Transverse colon (tissue), 4 donors: ENCODE measurements at regions not wholly inside any gene's neighbourhood (a gene's known extent, or its start where the extent isn't known, plus 50 kb on each side); places are given as distances from the start of the nearest gene placed in this dataset.

ENCODE experiments used
- DNase-seq: peaks from one replicate; pipeline ENCODE4 v3.0.0-alpha.2; 2019
- H3K27ac ChIP-seq, 4 donors: fragments of 200-600 bp; sonication (generic); 2 replicates each; pipeline ENCODE4 v1.5.1; 2016 to 2018; ENCODE audit warnings: inconsistent platforms in 4 of 4
- H3K27me3 ChIP-seq: fragments of 200-600 bp; sonication (generic); 2 replicates; pipeline ENCODE4 v1.5.1; 2017; ENCODE audit warnings: inconsistent platforms
- H3K36me3 ChIP-seq, 4 donors: fragments of 200-600 bp; sonication (generic); 2 replicates each; pipeline ENCODE4 v1.5.1; 2017 to 2019; ENCODE audit warnings: inconsistent platforms in 4 of 4
- H3K4me1 ChIP-seq, 4 donors: fragments of 200-600 bp; sonication (generic); 2 replicates each; pipeline ENCODE4 v1.5.1; 2017 to 2020; ENCODE audit warnings: inconsistent platforms in 4 of 4
- H3K4me3 ChIP-seq, 4 donors: fragments of 200-600 bp; sonication (generic); 1 replicate in 1 of 4; 2 replicates in 3 of 4; pipeline versions ENCODE4 v1.5.1 to v1.6.1; 2017 to 2019; ENCODE audit warnings: inconsistent platforms in 4 of 4
- H3K9me3 ChIP-seq, 2 donors: fragments of 200-600 bp; sonication (generic); 2 replicates each; pipeline ENCODE4 v1.5.1; 2017 to 2019; ENCODE audit warnings: inconsistent platforms in 2 of 2
- EP300 ChIP-seq: sonication (generic); formaldehyde crosslinking; IDR thresholded peaks from one replicate; pipeline ENCODE4 v1.6.1; 2017; ENCODE audit warnings: antibody characterized with exemption, low read depth
- POLR2A ChIP-seq: fragments of 450-650 bp; IDR thresholded peaks from one replicate; pipeline ENCODE4 v1.6.1; 2016; ENCODE audit warnings: antibody characterized with exemption, mild to moderate bottlenecking, moderate library complexity
- POLR2AphosphoS5 ChIP-seq, 3 donors: sonication (generic); formaldehyde crosslinking; IDR thresholded peaks; one replicate each; pipeline ENCODE4 v1.6.1; 2016; ENCODE audit warnings: antibody characterized with exemption in 3 of 3
- WGBS, 2 donors: methylation state at CpG; one replicate each; pipeline ENCODE4 v1.1.5; 2018; ENCODE audit warnings: low coverage in 1 of 2; 5-methylcytosine and 5-hydroxymethylcytosine counted together
- in situ Hi-C, 4 donors: fragments of 200-750 bp; cut with MboI; loops; one replicate each; pipeline versions ENCODE4 v1.15.0 to v1.15.1; 2017; ENCODE audit warnings: low sequenced_read_pairs in 3 of 4, low pct_ligation_motif_present in 1 of 4, low pct_unique_long_range_greater_than_20kb in 1 of 4
- intact Hi-C: fragments of 100-400 bp; cut with DNase I; formaldehyde crosslinking; loops from one replicate; pipeline ENCODE4 v1.15.1; 2023; ENCODE audit warnings: low total_unique reads
- TF ChIP-seq, protein P1 (sequence below), 5 experiments: fragments of 200-600 bp in 3 of 5; fragments of 450-650 bp in 2 of 5; sonication (generic) in 3 of 5; IDR thresholded peaks; 1 replicate in 2 of 5; 2 replicates in 3 of 5; pipeline ENCODE4 v1.5.1; 2016 to 2017; ENCODE audit warnings: antibody characterized with exemption in 5 of 5, inconsistent platforms in 3 of 5, mild to moderate bottlenecking in 2 of 5, moderate library complexity in 1 of 5

DNA sequence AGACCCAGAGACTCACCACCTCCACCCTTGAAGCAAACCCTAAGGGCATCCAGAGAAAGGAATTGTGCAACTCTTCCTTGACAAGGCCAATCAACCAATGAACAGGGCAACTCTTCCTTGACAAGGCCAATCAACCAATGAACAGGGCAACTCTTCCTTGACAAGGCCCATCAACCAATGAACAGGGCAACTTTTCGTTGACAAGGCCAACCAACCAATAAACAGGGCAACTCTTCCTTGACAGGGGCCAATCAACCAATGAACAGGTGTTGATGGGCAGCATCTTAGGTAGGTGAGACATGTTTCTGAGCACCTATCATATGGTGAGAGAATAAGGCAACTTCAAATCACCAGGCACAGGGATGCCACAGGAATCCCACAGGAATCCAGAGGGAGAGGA is 181.5 kb upstream of the RNF32 start:
- Histone ChIP-seq H3K4me3 (no peak overlapping the region), H3K4me1 (peaks cover 0 to 6% (median 0%) of the 10 kb centered on the region in 4 donors), H3K27ac (no peak overlapping the region), H3K36me3 (no peaks in the 10 kb centered on the region), H3K27me3 (no peaks in the 10 kb centered on the region), H3K9me3 (no peaks in the 10 kb centered on the region)
- no peak for DNase-seq
- WGBS, 2 donors, result 74 to 100% methylated on average over 1 of the region's 1 CpG
- TF ChIP-seq POLR2AphosphoS5 (IDR thresholded peaks at IDR 0.05), result no peak
- TF ChIP-seq EP300, result no peak
- TF ChIP-seq POLR2A, result no peak
- TF ChIP-seq, protein P1, sequence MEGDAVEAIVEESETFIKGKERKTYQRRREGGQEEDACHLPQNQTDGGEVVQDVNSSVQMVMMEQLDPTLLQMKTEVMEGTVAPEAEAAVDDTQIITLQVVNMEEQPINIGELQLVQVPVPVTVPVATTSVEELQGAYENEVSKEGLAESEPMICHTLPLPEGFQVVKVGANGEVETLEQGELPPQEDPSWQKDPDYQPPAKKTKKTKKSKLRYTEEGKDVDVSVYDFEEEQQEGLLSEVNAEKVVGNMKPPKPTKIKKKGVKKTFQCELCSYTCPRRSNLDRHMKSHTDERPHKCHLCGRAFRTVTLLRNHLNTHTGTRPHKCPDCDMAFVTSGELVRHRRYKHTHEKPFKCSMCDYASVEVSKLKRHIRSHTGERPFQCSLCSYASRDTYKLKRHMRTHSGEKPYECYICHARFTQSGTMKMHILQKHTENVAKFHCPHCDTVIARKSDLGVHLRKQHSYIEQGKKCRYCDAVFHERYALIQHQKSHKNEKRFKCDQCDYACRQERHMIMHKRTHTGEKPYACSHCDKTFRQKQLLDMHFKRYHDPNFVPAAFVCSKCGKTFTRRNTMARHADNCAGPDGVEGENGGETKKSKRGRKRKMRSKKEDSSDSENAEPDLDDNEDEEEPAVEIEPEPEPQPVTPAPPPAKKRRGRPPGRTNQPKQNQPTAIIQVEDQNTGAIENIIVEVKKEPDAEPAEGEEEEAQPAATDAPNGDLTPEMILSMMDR (IDR thresholded peaks at IDR 0.05), result no peak
- intact Hi-C loops, result no loop called here
- in situ Hi-C loops, result loop anchor here in 1 of 4 donors (25.0 kb wide), 1 partner anchor 647 kb away; the partner anchor contains the start of gene SHH

DNA sequence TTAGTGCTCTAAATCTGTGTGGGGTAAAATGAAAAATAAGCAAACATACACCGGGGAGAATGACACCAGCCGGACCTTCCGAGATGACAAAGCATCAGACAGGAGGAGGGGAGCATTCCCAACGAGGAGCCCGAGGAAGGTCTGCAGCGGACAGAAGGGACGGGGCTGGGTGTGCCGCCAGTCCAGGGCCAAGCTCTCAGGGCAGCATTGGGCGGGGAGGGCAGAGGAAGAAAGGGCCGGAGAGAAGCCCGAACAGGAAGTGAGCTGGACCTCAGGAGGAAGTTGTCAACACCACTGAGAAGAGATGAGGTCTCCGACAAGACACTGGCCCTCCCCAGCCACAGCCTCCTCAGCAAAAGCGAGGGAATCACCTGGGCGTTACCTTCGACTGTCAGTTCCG is 182.6 kb upstream of the RNF32 start:
- H3K9me3 ChIP-seq, result no peaks in the 10 kb centered on the region
- WGBS, 2 donors, result 88 to 90% methylated on average over 8 to 16 of the region's 16 CpGs
- intact Hi-C loops (no loop called here), in situ Hi-C loops (loop anchor here in 1 of 4 donors (25.0 kb wide), 1 partner anchor 646 kb away; the partner anchor contains the start of gene SHH)
- H3K4me3 ChIP-seq, result no peak overlapping the region
- H3K27ac ChIP-seq, result no peak overlapping the region
- no peak for DNase-seq
- H3K27me3 ChIP-seq, result no peaks in the 10 kb centered on the region
- H3K4me1 ChIP-seq, result peaks cover 0 to 6% (median 0%) of the 10 kb centered on the region in 4 donors
- H3K36me3 ChIP-seq, result no peaks in the 10 kb centered on the region
- TF ChIP-seq, protein P1 (IDR thresholded peaks at IDR 0.05), result no peak
- TF ChIP-seq POLR2AphosphoS5 (IDR thresholded peaks at IDR 0.05), result no peak
- TF ChIP-seq EP300, result no peak
- no peak for TF ChIP-seq POLR2A

DNA sequence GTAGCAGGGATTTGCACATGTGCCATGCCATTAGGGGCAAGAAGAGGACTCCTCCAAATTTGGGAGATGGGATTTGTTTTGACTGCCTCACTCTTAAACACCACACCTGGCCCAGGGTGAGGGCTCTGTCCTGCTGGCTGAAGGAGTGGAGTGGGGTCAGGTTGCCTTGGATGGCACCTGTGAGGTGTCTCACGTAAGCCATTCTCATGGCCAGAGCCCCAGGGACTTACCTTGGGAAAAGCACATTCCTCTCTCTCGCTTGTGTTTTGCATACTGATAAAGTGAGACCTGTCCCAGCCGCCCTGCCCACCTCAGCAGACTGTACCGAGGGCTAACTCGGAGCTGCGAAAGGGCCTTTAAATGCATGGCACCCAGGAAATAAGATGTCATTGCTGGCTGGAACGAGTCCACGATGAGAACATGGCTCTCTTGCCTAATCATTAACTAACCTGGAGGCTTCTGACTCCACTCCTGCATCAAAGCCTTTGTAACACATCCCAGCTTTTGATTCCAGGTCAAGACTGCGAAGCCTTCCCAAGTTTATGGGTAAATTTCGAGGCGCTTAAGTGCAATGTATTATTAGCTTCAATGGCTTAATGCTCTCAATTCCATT is 184.0 kb upstream of the RNF32 start:
- intact Hi-C loops, result no loop called here
- H3K36me3 ChIP-seq, result no peaks in the 10 kb centered on the region
- TF ChIP-seq POLR2AphosphoS5 (IDR thresholded peaks at IDR 0.05) (no peak), POLR2A (no peak), EP300 (no peak)
- TF ChIP-seq, protein P1 (IDR thresholded peaks at IDR 0.05), result no peak
- no peak overlapping the region for H3K4me3 ChIP-seq
- in situ Hi-C loops, result loop anchor here in 1 of 4 donors (25.0 kb wide), 1 partner anchor 644 kb away; the partner anchor contains the start of gene SHH
- DNase-seq, result peak; percentile 21
- H3K4me1 ChIP-seq, result peaks cover 0 to 6% (median 0%) of the 10 kb centered on the region in 4 donors
- 60 to 80% methylated on average over 2 to 11 of the region's 11 CpGs for WGBS, 2 donors
- no peak overlapping the region for H3K27ac ChIP-seq
- H3K27me3 ChIP-seq, result no peaks in the 10 kb centered on the region
- H3K9me3 ChIP-seq, result no peaks in the 10 kb centered on the region

DNA sequence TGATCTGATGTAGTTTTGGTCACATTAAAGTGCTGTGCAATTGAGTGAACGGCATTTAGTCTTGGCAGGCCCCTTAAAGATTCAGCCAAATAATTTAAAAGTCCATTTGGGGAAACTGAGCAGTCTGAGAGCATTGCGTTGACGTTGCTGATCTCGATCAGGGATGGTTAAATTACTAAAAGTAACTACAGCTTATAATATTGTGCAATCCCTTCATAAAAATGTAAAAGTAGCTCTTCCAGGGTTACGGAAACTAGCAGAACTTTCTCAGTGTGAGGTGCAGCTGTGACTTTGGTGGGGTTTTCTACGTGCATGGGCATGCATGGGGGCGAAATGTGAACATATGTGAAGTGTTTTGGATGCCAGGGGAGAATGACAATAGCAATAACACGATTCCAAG is 184.5 kb upstream of the RNF32 start:
- in situ Hi-C loops (loop anchor here in 1 of 4 donors (25.0 kb wide), 1 partner anchor 644 kb away; the partner anchor contains the start of gene SHH), intact Hi-C loops (no loop called here)
- no peaks in the 10 kb centered on the region for H3K9me3 ChIP-seq
- no peaks in the 10 kb centered on the region for H3K36me3 ChIP-seq
- TF ChIP-seq, protein P1 (IDR thresholded peaks at IDR 0.05), result no peak
- no peak for TF ChIP-seq POLR2A
- no peak for TF ChIP-seq POLR2AphosphoS5 (IDR thresholded peaks at IDR 0.05)
- no peak for TF ChIP-seq EP300
- H3K4me3 ChIP-seq, result no peak overlapping the region
- peaks cover 0 to 4% (median 0%) of the 10 kb centered on the region in 4 donors for H3K4me1 ChIP-seq
- H3K27ac ChIP-seq, result no peak overlapping the region
- DNase-seq, result no peak
- 79 to 87% methylated on average over 5 to 8 of the region's 8 CpGs for WGBS, 2 donors
- H3K27me3 ChIP-seq, result no peaks in the 10 kb centered on the region
